Tibial artery (tissue), 4 donors: ENCODE measurements at regions not wholly inside any gene's neighbourhood (a gene's known extent, or its start where the extent isn't known, plus 50 kb on each side); places are given as distances from the start of the nearest gene placed in this dataset.

Source experiments
- DNase-seq, 2 donors: peaks; one replicate each; pipeline ENCODE4 v3.0.0-alpha.2; 2019
- H3K27ac ChIP-seq, 2 donors: fragments of 200-600 bp; sonication (generic) in 1 of 2; 1 replicate in 1 of 2; 2 replicates in 1 of 2; pipeline ENCODE4 v1.5.1; 2018 to 2019; ENCODE audit warnings: mild to moderate bottlenecking in 1 of 2
- H3K27me3 ChIP-seq, 2 donors: fragments of 200-600 bp; sonication (generic) in 1 of 2; one replicate each; pipeline versions ENCODE4 v1.5.1 to v1.6.0; 2016 to 2019
- H3K36me3 ChIP-seq, 3 donors: fragments of 200-600 bp; sonication (generic) in 2 of 3; one replicate each; pipeline ENCODE4 v1.5.1; 2016 to 2019; ENCODE audit warnings: mild to moderate bottlenecking in 2 of 3
- H3K4me1 ChIP-seq, 4 donors: fragments of 200-600 bp; sonication (generic) in 2 of 4; 1 replicate in 3 of 4; 2 replicates in 1 of 4; pipeline ENCODE4 v1.5.1; 2016 to 2019
- H3K4me3 ChIP-seq, 2 donors: fragments of 200-600 bp; sonication (generic) in 1 of 2; 1 replicate in 1 of 2; 2 replicates in 1 of 2; pipeline ENCODE4 v1.5.1; 2018 to 2019; ENCODE audit warnings: mild to moderate bottlenecking in 2 of 2
- H3K9me3 ChIP-seq, 3 donors: fragments of 200-600 bp; sonication (generic) in 1 of 3; one replicate each; pipeline ENCODE4 v1.5.1; 2016 to 2019
- intact Hi-C: fragments of 100-400 bp; cut with DNase I; formaldehyde crosslinking; loops from one replicate; pipeline ENCODE4 v1.15.0; 2023; ENCODE audit warnings: low total_unique reads
- TF ChIP-seq, protein P1 (sequence below), 2 experiments: fragments of 200-600 bp in 1 of 2; fragments of 450-650 bp in 1 of 2; IDR thresholded peaks; one replicate each; pipeline ENCODE4 v1.5.1; 2017 to 2019; ENCODE audit warnings: antibody characterized with exemption in 2 of 2, mild to moderate bottlenecking in 1 of 2, moderate library complexity in 1 of 2

GRCh38 chr14:65824978-65825299 is 412.4 kb downstream of the FUT8 start:
- no peaks in the 10 kb centered on the region for H3K36me3 ChIP-seq
- no peak for DNase-seq
- H3K27ac ChIP-seq: no peak overlapping the region
- TF ChIP-seq, protein P1, sequence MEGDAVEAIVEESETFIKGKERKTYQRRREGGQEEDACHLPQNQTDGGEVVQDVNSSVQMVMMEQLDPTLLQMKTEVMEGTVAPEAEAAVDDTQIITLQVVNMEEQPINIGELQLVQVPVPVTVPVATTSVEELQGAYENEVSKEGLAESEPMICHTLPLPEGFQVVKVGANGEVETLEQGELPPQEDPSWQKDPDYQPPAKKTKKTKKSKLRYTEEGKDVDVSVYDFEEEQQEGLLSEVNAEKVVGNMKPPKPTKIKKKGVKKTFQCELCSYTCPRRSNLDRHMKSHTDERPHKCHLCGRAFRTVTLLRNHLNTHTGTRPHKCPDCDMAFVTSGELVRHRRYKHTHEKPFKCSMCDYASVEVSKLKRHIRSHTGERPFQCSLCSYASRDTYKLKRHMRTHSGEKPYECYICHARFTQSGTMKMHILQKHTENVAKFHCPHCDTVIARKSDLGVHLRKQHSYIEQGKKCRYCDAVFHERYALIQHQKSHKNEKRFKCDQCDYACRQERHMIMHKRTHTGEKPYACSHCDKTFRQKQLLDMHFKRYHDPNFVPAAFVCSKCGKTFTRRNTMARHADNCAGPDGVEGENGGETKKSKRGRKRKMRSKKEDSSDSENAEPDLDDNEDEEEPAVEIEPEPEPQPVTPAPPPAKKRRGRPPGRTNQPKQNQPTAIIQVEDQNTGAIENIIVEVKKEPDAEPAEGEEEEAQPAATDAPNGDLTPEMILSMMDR (IDR thresholded peaks at IDR 0.05): no peak
- peaks cover 0 to 34% of the 10 kb centered on the region in 2 donors for H3K27me3 ChIP-seq
- no peaks in the 10 kb centered on the region for H3K9me3 ChIP-seq
- H3K4me3 ChIP-seq: no peak overlapping the region
- intact Hi-C loops: loop anchor here (5.0 to 10.0 kb wide), 3 partner anchors 413 to 840 kb away; partner anchors contain the start of genes FNTB and FUT8
- no peaks in the 10 kb centered on the region for H3K4me1 ChIP-seq

GRCh38 chr14:65826946-65827345 is 414.4 kb downstream of the FUT8 start:
- H3K27me3 ChIP-seq: peaks cover 0 to 28% of the 10 kb centered on the region in 2 donors
- no peak for DNase-seq
- no peaks in the 10 kb centered on the region for H3K9me3 ChIP-seq
- H3K4me1 ChIP-seq: no peaks in the 10 kb centered on the region
- no peak overlapping the region for H3K4me3 ChIP-seq
- no peaks in the 10 kb centered on the region for H3K36me3 ChIP-seq
- TF ChIP-seq, protein P1 (IDR thresholded peaks at IDR 0.05): no peak
- H3K27ac ChIP-seq: no peak overlapping the region
- intact Hi-C loops: loop anchor here (10.0 kb wide), 1 partner anchor 842 kb away; the partner anchor contains the start of gene FNTB

GRCh38 chr14:65827520-65827919 is 415.0 kb downstream of the FUT8 start:
- no peak overlapping the region for H3K27ac ChIP-seq
- intact Hi-C loops: loop anchor here (10.0 kb wide), 1 partner anchor 843 kb away; the partner anchor contains the start of gene FNTB
- H3K9me3 ChIP-seq: no peaks in the 10 kb centered on the region
- no peaks in the 10 kb centered on the region for H3K36me3 ChIP-seq
- no peaks in the 10 kb centered on the region for H3K4me1 ChIP-seq
- no peak overlapping the region for H3K4me3 ChIP-seq
- no peak for DNase-seq
- H3K27me3 ChIP-seq: peaks cover 0 to 26% of the 10 kb centered on the region in 2 donors
- TF ChIP-seq, protein P1 (IDR thresholded peaks at IDR 0.05): no peak

- intact Hi-C loops: loop anchor here (10.0 kb wide), 1 partner anchor 844 kb away; the partner anchor contains the start of gene FNTB
- Histone ChIP-seq H3K27me3 (peaks cover 0 to 20% of the 10 kb centered on the region in 2 donors), H3K4me3 (no peak overlapping the region), H3K4me1 (no peaks in the 10 kb centered on the region), H3K9me3 (no peaks in the 10 kb centered on the region), H3K27ac (no peak overlapping the region), H3K36me3 (no peaks in the 10 kb centered on the region)
- no peak for DNase-seq
- TF ChIP-seq, protein P1 (IDR thresholded peaks at IDR 0.05): no peak
Observed at GRCh38 chr14:65828396-65828795, 415.9 kb downstream of the FUT8 start.

DNA sequence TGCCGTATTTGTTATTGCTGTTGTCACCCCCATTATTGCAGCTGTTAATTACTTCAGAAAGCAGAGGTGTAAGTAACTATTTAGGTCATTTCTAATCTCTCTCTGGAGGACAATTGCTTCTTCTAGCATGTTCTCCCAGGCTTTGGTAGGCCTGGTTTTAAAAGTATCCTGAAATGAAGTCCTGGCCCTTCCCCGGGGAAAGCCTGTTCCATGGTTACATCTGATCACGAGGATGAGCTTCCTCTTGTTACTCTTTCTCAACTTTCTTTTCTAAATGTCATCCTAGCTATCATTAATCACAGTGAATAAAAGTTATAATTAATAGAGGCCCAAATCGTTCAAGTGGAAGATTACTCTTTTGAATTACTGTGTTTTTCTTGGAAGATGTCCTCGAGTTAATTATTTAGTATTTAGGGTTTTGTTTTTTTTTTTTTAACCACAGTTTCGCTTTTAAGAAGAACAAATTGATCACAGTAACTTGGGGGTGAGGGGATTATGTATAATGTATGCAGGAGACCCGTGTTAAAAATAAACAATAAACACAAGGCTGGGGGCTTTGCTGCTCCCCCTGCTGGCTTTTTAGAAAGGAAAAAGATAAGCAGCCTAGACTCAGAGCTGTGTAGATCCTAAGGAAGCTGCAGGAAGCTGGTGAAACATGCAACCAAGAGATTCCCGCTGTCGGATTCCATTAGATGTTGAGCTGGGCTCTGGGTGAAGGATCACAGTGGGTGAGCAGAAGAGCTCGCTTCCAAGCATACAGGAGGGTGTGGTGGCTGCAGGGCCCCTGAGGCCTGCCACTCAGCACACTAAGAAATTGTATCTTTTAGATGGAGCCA is 420.1 kb downstream of the FUT8 start:
- DNase-seq: peak in 1 of 2 donors; percentile 27
- TF ChIP-seq, protein P1 (IDR thresholded peaks at IDR 0.05): no peak
- Histone ChIP-seq H3K36me3 (no peaks in the 10 kb centered on the region), H3K4me3 (no peak overlapping the region), H3K27me3 (peaks cover 0 to 22% of the 10 kb centered on the region in 2 donors), H3K4me1 (no peaks in the 10 kb centered on the region), H3K27ac (no peak overlapping the region), H3K9me3 (no peaks in the 10 kb centered on the region)
- intact Hi-C loops: no loop called here
